ENCODE measurements at regions not wholly inside any gene's neighbourhood (a gene's known extent, or its start where the extent isn't known, plus 50 kb on each side); places are given as distances from the start of the nearest gene placed in this dataset.
"Not testable (repeated sequence)": the region's sequence is repeated elsewhere in the genome, so short reads cannot be mapped to it uniquely, and the experiment has no call there.

DNA sequence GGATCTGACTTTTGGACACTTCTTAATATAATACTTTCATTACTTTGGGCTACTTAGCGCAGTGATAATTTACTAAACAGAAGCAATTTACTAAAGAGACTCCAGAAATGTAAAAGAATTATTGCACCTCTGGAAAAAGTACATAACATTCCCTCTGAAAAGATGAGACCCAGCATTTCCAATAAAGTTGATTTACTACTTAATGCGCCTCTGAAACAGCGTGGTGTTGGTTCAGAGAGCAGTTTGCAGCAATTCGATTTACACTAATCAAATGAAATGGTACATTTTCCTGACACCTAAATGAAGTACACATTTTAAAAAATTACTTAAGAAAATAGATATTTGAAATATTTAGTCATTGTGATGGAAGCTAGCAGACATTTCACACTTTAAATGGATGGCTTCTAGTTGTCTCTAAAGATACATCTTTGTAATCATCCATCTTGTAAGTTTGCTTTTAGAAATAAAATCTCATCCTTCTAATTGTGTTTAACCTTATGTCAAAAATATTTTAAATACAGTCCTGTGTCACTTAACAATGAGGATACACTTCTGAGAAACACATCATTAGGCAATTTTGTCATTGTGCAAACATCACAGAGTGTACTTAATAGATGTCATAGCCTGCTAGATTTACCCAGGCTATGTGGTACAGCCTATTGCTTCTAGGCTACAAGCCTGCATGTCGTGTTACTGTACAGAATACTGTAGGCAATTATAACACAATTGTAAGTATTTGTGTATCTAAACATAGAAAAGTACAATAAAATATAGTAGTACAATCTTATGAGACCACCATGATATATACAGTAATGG, 284.6 kb upstream of the UBE2E3 start:
- H3K27ac Mint-ChIP-seq (ENCODE audit: low read depth, unreplicated experiment): no peak overlapping the region
- no peaks in the 10 kb centered on the region for H3K36me3 Mint-ChIP-seq (ENCODE audit: insufficient read depth, unreplicated experiment)
- H3K27me3 Mint-ChIP-seq (ENCODE audit: insufficient read depth, unreplicated experiment): no peaks in the 10 kb centered on the region
- POLR2A ChIA-PET: interaction anchor here (1.9 kb wide), 1 partner anchor 19 kb away, joined by 9 read pairs; no protein-coding TSS in a partner anchor
- BruUV-seq (replicated peaks): no TSS peak
- no peak overlapping the region for H3K4me3 Mint-ChIP-seq (ENCODE audit: unreplicated experiment)
- intact Hi-C loops (cut with micrococcal nuclease): no loop called here
- TF ChIP-seq, protein P1, sequence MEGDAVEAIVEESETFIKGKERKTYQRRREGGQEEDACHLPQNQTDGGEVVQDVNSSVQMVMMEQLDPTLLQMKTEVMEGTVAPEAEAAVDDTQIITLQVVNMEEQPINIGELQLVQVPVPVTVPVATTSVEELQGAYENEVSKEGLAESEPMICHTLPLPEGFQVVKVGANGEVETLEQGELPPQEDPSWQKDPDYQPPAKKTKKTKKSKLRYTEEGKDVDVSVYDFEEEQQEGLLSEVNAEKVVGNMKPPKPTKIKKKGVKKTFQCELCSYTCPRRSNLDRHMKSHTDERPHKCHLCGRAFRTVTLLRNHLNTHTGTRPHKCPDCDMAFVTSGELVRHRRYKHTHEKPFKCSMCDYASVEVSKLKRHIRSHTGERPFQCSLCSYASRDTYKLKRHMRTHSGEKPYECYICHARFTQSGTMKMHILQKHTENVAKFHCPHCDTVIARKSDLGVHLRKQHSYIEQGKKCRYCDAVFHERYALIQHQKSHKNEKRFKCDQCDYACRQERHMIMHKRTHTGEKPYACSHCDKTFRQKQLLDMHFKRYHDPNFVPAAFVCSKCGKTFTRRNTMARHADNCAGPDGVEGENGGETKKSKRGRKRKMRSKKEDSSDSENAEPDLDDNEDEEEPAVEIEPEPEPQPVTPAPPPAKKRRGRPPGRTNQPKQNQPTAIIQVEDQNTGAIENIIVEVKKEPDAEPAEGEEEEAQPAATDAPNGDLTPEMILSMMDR (IDR thresholded peaks at IDR 0.05; ENCODE audit: unreplicated experiment): no peak
- no peaks in the 10 kb centered on the region for H3K4me1 Mint-ChIP-seq (ENCODE audit: insufficient read depth, unreplicated experiment)
- DNase-seq (ENCODE audit: unreplicated experiment): no peak
- CTCF ChIA-PET: no interaction called here
- H3K9me3 Mint-ChIP-seq (ENCODE audit: unreplicated experiment): no peaks in the 10 kb centered on the region

DNA sequence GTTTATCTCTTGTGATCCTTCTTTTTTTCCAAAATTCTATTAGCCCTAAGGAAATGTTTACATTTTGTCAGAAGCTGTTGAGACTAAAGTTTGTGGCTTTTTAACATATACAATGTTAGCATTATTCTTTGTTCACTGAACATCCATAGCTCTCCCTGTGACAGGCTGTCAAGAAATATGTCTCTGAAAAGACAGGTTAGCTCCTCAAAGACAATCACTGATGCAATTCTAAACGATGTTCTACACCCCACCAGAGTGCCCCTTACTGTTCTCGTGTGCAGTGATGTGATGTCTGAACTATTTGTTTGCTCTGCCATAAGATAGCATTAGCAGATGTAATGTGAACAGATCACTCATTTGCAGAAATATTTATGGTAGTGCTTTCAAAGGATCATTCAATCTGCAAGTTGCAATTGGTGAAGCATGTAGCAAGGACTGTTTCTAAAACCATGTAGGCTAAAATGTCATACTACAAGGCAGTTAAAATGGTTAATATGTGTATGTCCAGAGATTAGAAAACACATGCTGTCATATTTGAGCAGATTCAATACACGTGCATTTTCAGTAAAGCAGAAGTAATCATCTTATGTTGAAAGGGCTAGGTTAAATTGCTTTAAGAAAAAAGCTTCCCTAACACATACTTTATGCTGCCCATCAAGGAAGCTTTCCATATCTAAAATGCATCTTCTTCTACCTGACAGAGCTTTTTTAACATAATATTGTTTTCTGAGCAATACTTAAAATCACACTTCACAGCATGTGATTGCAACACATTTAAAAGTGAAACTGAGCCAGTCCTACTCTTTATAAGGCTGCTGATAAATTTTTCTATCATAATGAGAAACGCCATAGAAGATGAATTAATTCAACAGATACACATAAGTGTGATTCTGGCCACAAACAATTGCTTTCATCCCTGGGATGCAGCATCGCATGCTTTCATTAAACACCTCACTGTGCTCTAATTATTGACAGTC, 285.7 kb upstream of the UBE2E3 start:
- Mint-ChIP-seq H3K36me3 (ENCODE audit: insufficient read depth, unreplicated experiment) (no peaks in the 10 kb centered on the region), H3K4me3 (ENCODE audit: unreplicated experiment) (no peak overlapping the region), H3K9me3 (ENCODE audit: unreplicated experiment) (no peaks in the 10 kb centered on the region), H3K27ac (ENCODE audit: low read depth, unreplicated experiment) (no peak overlapping the region), H3K27me3 (ENCODE audit: insufficient read depth, unreplicated experiment) (no peaks in the 10 kb centered on the region), H3K4me1 (ENCODE audit: insufficient read depth, unreplicated experiment) (peaks cover 5% of the 10 kb centered on the region)
- BruUV-seq (replicated peaks): no TSS peak
- TF ChIP-seq, protein P1 (IDR thresholded peaks at IDR 0.05; ENCODE audit: unreplicated experiment): no peak
- CTCF ChIA-PET: interaction anchor here (0.6 kb wide), 1 partner anchor 1207 kb away, joined by 3 read pairs; no protein-coding TSS in a partner anchor
- intact Hi-C loops (cut with micrococcal nuclease): no loop called here
- POLR2A ChIA-PET: interaction anchor here (1.9 kb wide), 1 partner anchor 18 kb away, joined by 9 read pairs; no protein-coding TSS in a partner anchor
- no peak for DNase-seq (ENCODE audit: unreplicated experiment)

DNA sequence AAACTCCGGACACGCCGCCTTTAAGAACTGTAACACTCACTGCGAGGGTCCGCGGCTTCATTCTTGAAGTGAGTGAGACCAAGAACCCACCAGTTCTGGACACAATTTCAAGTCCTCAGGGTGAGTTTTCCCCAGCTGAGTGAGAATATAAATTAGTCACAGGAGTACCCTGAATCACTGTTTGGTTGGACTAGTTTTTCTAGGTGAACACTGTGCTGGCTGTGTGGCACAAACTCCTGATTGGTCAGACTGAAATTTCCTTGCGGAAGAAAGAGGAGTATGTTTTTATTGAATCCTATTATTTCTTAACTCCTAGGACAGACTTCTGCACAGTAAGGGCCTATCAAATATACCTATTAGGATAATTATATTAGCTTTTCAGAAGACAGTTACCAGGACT, 288.1 kb upstream of the UBE2E3 start:
- no peaks in the 10 kb centered on the region for H3K27me3 Mint-ChIP-seq (ENCODE audit: insufficient read depth, unreplicated experiment)
- BruUV-seq (replicated peaks): no TSS peak
- TF ChIP-seq, protein P1 (IDR thresholded peaks at IDR 0.05; ENCODE audit: unreplicated experiment): no peak
- H3K36me3 Mint-ChIP-seq (ENCODE audit: insufficient read depth, unreplicated experiment): no peaks in the 10 kb centered on the region
- no peaks in the 10 kb centered on the region for H3K9me3 Mint-ChIP-seq (ENCODE audit: unreplicated experiment)
- CTCF ChIA-PET: interaction anchor here (0.5 to 0.6 kb wide), 3 partner anchors 164 to 1169 kb away, joined by 3 read pairs; no protein-coding TSS in a partner anchor
- intact Hi-C loops (cut with micrococcal nuclease): no loop called here
- no peak overlapping the region for H3K4me3 Mint-ChIP-seq (ENCODE audit: unreplicated experiment)
- no peak for DNase-seq (ENCODE audit: unreplicated experiment)
- H3K27ac Mint-ChIP-seq (ENCODE audit: low read depth, unreplicated experiment): no peak overlapping the region
- peaks cover 5% of the 10 kb centered on the region for H3K4me1 Mint-ChIP-seq (ENCODE audit: insufficient read depth, unreplicated experiment)
- POLR2A ChIA-PET: interaction anchor here (1.4 to 1.5 kb wide), 2 partner anchors 10 to 17 kb away, joined by 4 to 5 read pairs; no protein-coding TSS in a partner anchor

DNA sequence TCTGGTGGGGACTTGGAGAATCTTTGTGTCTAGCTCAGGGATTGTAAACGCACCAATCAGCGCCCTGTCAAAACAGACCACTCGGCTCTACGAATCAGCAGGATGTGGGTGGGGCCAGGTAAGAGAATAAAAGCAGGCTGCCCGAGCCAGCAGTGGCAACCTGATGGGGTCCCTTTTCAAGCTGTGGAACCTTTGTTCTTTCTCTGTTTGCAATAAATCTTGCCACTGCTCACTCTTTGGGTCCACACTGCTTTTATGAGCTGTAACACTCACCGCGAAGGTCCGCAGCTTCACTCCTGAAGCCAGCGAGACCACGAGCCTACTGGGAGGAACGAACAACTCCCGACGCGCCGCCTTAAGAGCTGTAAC, 288.6 kb upstream of the UBE2E3 start:
- H3K9me3 Mint-ChIP-seq (ENCODE audit: unreplicated experiment): not testable (repeated sequence)
- POLR2A ChIA-PET: interaction anchor here (1.4 kb wide), 1 partner anchor 11 kb away, joined by 4 read pairs; no protein-coding TSS in a partner anchor

DNA sequence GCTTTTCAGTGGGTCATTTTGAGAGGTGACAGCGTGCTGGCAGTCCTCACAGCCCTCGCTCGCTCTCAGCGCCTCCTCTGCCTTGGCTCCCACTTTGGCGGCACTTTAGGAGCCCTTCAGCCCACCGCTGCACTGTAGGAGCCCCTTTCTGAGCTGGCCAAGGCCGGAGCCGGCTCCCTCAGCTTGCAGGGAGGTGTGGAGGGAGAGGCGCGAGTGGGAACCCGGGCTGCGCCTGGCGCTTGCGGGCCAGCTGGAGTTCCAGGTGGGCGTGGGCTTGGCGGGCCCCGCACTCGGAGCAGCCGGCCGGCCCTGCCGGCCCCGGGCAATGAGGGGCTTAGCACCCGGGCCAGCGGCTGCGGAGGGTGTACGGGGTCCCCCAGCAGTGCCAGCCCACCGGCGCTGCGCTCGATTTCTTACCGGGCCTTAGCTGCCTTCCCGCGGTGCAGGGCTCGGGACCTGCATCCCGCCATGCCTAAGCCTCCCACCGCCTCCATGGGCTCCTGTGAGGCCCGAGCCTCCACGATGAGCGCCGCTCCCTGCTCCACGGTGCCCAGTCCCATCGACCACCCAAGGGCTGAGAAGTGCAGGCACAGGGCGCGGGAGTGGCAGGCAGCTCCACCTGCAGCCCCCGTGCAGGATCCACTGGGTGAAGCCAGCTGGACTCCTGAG, 289.1 kb upstream of the UBE2E3 start:
- DNase-seq (ENCODE audit: unreplicated experiment); intact Hi-C loops (cut with micrococcal nuclease); BruUV-seq (replicated peaks); H3K36me3 Mint-ChIP-seq (ENCODE audit: insufficient read depth, unreplicated experiment); CTCF ChIA-PET; POLR2A ChIA-PET; H3K4me3 Mint-ChIP-seq (ENCODE audit: unreplicated experiment); H3K27ac Mint-ChIP-seq (ENCODE audit: low read depth, unreplicated experiment); H3K27me3 Mint-ChIP-seq (ENCODE audit: insufficient read depth, unreplicated experiment); H3K4me1 Mint-ChIP-seq (ENCODE audit: insufficient read depth, unreplicated experiment); H3K9me3 Mint-ChIP-seq (ENCODE audit: unreplicated experiment): not testable (repeated sequence)

More for the DNA sequence above, 288.6 kb upstream of the UBE2E3 start:
- H3K36me3 Mint-ChIP-seq (ENCODE audit: insufficient read depth, unreplicated experiment); DNase-seq (ENCODE audit: unreplicated experiment); H3K4me1 Mint-ChIP-seq (ENCODE audit: insufficient read depth, unreplicated experiment); BruUV-seq (replicated peaks); H3K27ac Mint-ChIP-seq (ENCODE audit: low read depth, unreplicated experiment); intact Hi-C loops (cut with micrococcal nuclease); H3K4me3 Mint-ChIP-seq (ENCODE audit: unreplicated experiment); H3K27me3 Mint-ChIP-seq (ENCODE audit: insufficient read depth, unreplicated experiment): not testable (repeated sequence)
- CTCF ChIA-PET: interaction anchor here (0.6 kb wide), 1 partner anchor 164 kb away, joined by 3 read pairs; no protein-coding TSS in a partner anchor
